H1 (cell line): ENCODE measurements at regions not wholly inside any gene's neighbourhood (a gene's known extent, or its start where the extent isn't known, plus 50 kb on each side); places are given as distances from the start of the nearest gene placed in this dataset.

Experiments
- CTCF ChIP-seq, 3 experiments: IDR thresholded peaks; 1 replicate in 2 of 3; 2 replicates in 1 of 3; pipeline versions ENCODE4 v1.5.1 to v1.6.1; 2011; ENCODE audit warnings: low read length in 3 of 3, mild to moderate bottlenecking in 3 of 3, inconsistent platforms in 2 of 3, low read depth in 1 of 3, moderate library complexity in 1 of 3; ENCODE audit not compliant: insufficient read depth in 1 of 3; ENCODE audit errors: control extremely low read depth in 1 of 3
- E2F6 ChIP-seq: IDR thresholded peaks from 2 replicates; pipeline ENCODE4 v1.6.1; 2012; ENCODE audit warnings: inconsistent platforms
- GTF2F1 ChIP-seq: IDR thresholded peaks from 2 replicates; pipeline ENCODE4 v1.6.1; 2012; ENCODE audit warnings: low read depth, low read length, improper control_type of control experiment, borderline replicate concordance
- NANOG ChIP-seq: IDR thresholded peaks from 2 replicates; pipeline ENCODE4 v1.6.1; 2011; ENCODE audit warnings: low read length, low read depth, mild to moderate bottlenecking, inconsistent platforms; ENCODE audit not compliant: insufficient read depth, poor library complexity, severe bottlenecking
- RBBP5 ChIP-seq: IDR thresholded peaks from 2 replicates; pipeline ENCODE4 v1.7.1; 2012; ENCODE audit warnings: low read depth, mild to moderate bottlenecking, inconsistent platforms, low read length, moderate library complexity, borderline replicate concordance
- RFX5 ChIP-seq: IDR thresholded peaks from 2 replicates; pipeline ENCODE4 v1.6.1; 2011; ENCODE audit warnings: low read depth, low read length, improper control_type of control experiment, borderline replicate concordance
- SAP30 ChIP-seq: fragments of 300-600 bp; sonication (generic); IDR thresholded peaks from 2 replicates; pipeline ENCODE4 v1.7.1; 2012; ENCODE audit warnings: low read length, moderate library complexity, mild to moderate bottlenecking, inconsistent platforms; ENCODE audit not compliant: insufficient read depth, insufficient replicate concordance
- SP2 ChIP-seq: IDR thresholded peaks from 2 replicates; pipeline ENCODE4 v1.6.1; 2012; ENCODE audit warnings: mild to moderate bottlenecking, low read length, inconsistent platforms
- TBP ChIP-seq: IDR thresholded peaks from 2 replicates; pipeline ENCODE4 v1.6.1; 2011; ENCODE audit warnings: low read depth, low read length, improper control_type of control experiment

GRCh38 chr7:16223963-16224707 lies 197.2 kb downstream of the CRPPA start (continued):
- TF ChIP-seq SAP30: no peak
- no peak for TF ChIP-seq NANOG
- no peak for TF ChIP-seq TBP
- TF ChIP-seq SP2: no peak
- no peak for TF ChIP-seq E2F6
- TF ChIP-seq RBBP5: no peak
- no peak for TF ChIP-seq RFX5
- TF ChIP-seq CTCF (IDR thresholded peaks at IDR 0.05; ENCODE audit: control extremely low read depth in 1 of 3, insufficient read depth in 1 of 3, low read depth in 1 of 3, low read length in 3 of 3): no peak
- TF ChIP-seq GTF2F1: no peak
